Glutamatergic neuron (in vitro differentiated cells): ENCODE measurements at regions not wholly inside any gene's neighbourhood (a gene's known extent, or its start where the extent isn't known, plus 50 kb on each side); places are given as distances from the start of the nearest gene placed in this dataset.

Experiments used
- DNase-seq: peaks from one replicate; pipeline ENCODE4 v3.0.0; 2022
- H3K27ac Mint-ChIP-seq: one replicate; pipeline ENCODE4 v1.8.0; 2020; ENCODE audit warnings: mild to moderate bottlenecking, mixed read lengths, inconsistent platforms; ENCODE audit not compliant: unreplicated experiment
- H3K27me3 Mint-ChIP-seq: one replicate; pipeline ENCODE4 v1.8.0; 2020; ENCODE audit warnings: mild to moderate bottlenecking, moderate library complexity, mixed read lengths, inconsistent platforms; ENCODE audit not compliant: unreplicated experiment
- H3K36me3 Mint-ChIP-seq: one replicate; pipeline ENCODE4 v1.8.0; 2020; ENCODE audit warnings: mild to moderate bottlenecking, mixed read lengths, inconsistent platforms; ENCODE audit not compliant: unreplicated experiment
- H3K4me1 Mint-ChIP-seq: one replicate; pipeline ENCODE4 v1.8.0; 2020; ENCODE audit warnings: mild to moderate bottlenecking, low read depth, mixed read lengths, inconsistent platforms; ENCODE audit not compliant: unreplicated experiment
- H3K4me3 Mint-ChIP-seq: one replicate; pipeline ENCODE4 v1.8.0; 2020; ENCODE audit warnings: mild to moderate bottlenecking, mixed read lengths, inconsistent platforms; ENCODE audit not compliant: unreplicated experiment
- H3K9me3 Mint-ChIP-seq: one replicate; pipeline ENCODE4 v1.8.0; 2020; ENCODE audit warnings: mild to moderate bottlenecking, moderate library complexity, mixed read lengths, inconsistent platforms; ENCODE audit not compliant: unreplicated experiment
- CTCF ChIP-seq: fragments of 200-600 bp; sonication (generic); IDR thresholded peaks from one replicate; pipeline ENCODE4 v1.5.0; 2021; ENCODE audit not compliant: partially characterized antibody, unreplicated experiment

GRCh38 chr2:40625849-40626248, 174.0 kb upstream of the SLC8A1 start:
- DNase-seq: no peak
- Mint-ChIP-seq H3K27me3 (no peaks in the 10 kb centered on the region), H3K36me3 (no peaks in the 10 kb centered on the region), H3K4me3 (no peak overlapping the region), H3K27ac (no peak overlapping the region), H3K9me3 (no peaks in the 10 kb centered on the region), H3K4me1 (no peaks in the 10 kb centered on the region)
- TF ChIP-seq CTCF: no peak

- Mint-ChIP-seq H3K36me3 (no peaks in the 10 kb centered on the region), H3K9me3 (no peaks in the 10 kb centered on the region), H3K27me3 (no peaks in the 10 kb centered on the region), H3K4me3 (no peak overlapping the region), H3K4me1 (no peaks in the 10 kb centered on the region), H3K27ac (no peak overlapping the region)
- DNase-seq: no peak
- TF ChIP-seq CTCF: no peak
Observed at GRCh38 chr2:40628556-40628955, 176.7 kb upstream of the SLC8A1 start.

DNA sequence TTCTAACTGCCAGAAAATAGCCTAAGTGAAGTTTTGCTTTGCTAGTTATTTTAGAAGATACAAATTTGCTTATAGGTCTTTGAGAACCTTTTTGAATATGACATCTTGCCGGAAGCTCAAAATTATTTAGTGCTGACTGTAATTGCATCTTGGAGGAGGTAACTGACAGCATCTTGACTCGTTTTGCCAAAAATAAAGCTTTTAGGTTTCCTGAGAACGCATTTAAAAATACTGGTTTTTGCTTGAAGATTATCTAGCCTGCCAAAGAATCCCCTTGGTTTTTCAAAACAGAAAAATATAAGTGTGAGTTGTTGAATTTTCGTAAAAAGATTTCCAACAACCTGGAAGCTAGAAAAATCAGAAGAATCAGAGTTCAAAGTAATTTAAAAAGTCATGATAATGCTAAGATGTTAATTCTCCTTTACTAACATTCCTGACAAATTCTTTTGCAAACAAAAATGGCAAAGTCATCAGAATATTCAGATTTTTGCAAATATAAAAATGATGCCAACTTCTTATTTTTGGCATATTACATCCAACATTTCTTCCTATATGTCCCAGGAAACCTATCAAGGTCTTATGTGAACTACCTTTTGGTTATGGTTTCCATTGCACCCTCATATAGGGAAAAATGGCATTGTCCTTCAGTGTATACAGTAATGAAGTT, 178.0 kb upstream of the SLC8A1 start:
- Mint-ChIP-seq H3K4me3 (no peak overlapping the region), H3K4me1 (no peaks in the 10 kb centered on the region), H3K36me3 (no peaks in the 10 kb centered on the region), H3K9me3 (no peaks in the 10 kb centered on the region), H3K27me3 (no peaks in the 10 kb centered on the region), H3K27ac (no peak overlapping the region)
- no peak for DNase-seq
- TF ChIP-seq CTCF: no peak

DNA sequence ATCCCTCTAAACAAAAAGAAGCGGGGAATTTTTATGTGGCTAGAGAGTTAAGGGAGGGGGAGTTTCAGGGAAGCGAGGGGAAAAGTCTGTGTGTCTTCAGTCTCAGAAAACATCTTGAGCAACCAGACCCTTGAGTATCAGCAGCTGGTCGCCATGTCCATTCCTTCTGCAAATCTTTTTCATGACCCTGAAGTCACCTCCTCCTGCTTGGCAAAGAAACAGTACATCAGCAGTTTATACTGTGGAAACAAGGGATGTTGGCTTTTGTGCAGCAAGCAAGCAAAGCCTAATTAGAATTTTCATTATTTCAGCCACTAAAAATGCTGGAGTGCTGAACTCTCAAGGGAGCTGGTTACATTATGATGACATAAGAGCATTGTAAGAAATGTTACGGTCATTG, 187.4 kb upstream of the SLC8A1 start:
- no peak for DNase-seq
- Mint-ChIP-seq H3K27me3 (no peaks in the 10 kb centered on the region), H3K4me3 (no peak overlapping the region), H3K4me1 (peaks cover 3% of the 10 kb centered on the region), H3K27ac (no peak overlapping the region), H3K36me3 (no peaks in the 10 kb centered on the region), H3K9me3 (no peaks in the 10 kb centered on the region)
- TF ChIP-seq CTCF: no peak

GRCh38 chr2:40642237-40642636, 190.3 kb upstream of the SLC8A1 start:
- DNase-seq: no peak
- Mint-ChIP-seq H3K4me1 (no peaks in the 10 kb centered on the region), H3K36me3 (no peaks in the 10 kb centered on the region), H3K4me3 (no peak overlapping the region), H3K9me3 (no peaks in the 10 kb centered on the region), H3K27me3 (no peaks in the 10 kb centered on the region), H3K27ac (no peak overlapping the region)
- TF ChIP-seq CTCF: no peak
